ENCODE measurements at regions not wholly inside any gene's neighbourhood (a gene's known extent, or its start where the extent isn't known, plus 50 kb on each side); places are given as distances from the start of the nearest gene placed in this dataset.

DNA sequence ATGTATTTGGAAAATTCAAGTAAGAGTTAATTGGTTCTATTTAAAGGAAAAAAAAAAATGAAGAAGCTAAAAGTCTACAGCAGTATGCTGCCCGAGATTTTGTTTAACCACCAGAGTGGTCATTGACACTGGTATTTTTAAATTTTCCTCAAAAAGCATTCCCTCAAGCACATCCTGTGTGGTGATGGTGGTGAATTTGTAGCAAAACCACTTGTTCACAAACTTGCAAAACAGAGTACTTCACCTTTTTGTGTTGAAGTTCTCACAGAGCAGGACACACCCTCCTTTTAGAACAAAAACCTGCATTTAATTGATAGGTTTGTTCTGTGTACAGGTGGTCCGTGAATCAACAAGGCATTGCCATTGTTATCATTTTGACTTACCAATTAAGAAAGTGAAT is 374.2 kb downstream of the EFNA5 start:
- Histone ChIP-seq H3K4me1 (ENCODE audit: control insufficient read depth, extremely low read depth, insufficient read depth, low read length) (no peaks in the 10 kb centered on the region), H4K20me1 (ENCODE audit: control insufficient read depth, extremely low read depth, insufficient read depth, low read length) (no peaks in the 10 kb centered on the region), H3K79me2 (ENCODE audit: control insufficient read depth, insufficient read depth, low read length) (no peaks in the 10 kb centered on the region), H3K9ac (ENCODE audit: control insufficient read depth, extremely low read depth, insufficient read depth, low read length) (no peak overlapping the region), H3K27me3 (ENCODE audit: control insufficient read depth, extremely low read depth, insufficient read depth, low read length) (no peaks in the 10 kb centered on the region), H3K9me3 (ENCODE audit: control insufficient read depth, low read depth, low read length) (no peaks in the 10 kb centered on the region), H3K4me3 (ENCODE audit: control insufficient read depth in 2 of 3, extremely low read depth in 1 of 3, insufficient read depth in 2 of 3, low read depth in 1 of 3, low read length in 3 of 3) (no peak overlapping the region), H3K36me3 (ENCODE audit: control insufficient read depth in 2 of 2, extremely low read depth in 1 of 2, insufficient read depth in 2 of 2, low read length in 2 of 2) (no peaks in the 10 kb centered on the region), H2AFZ (ENCODE audit: control insufficient read depth, low read length) (no peak overlapping the region), H3K9me1 (ENCODE audit: control insufficient read depth, extremely low read depth, insufficient read depth, low read length) (no peaks in the 10 kb centered on the region), H3K27ac (ENCODE audit: control insufficient read depth, insufficient read depth, low read length) (no peak overlapping the region), H3K4me2 (ENCODE audit: control insufficient read depth, extremely low read depth, insufficient read depth, low read depth, low read length) (no peak overlapping the region)
- no peak for TF ChIP-seq EZH2 (IDR thresholded peaks at IDR 0.05; ENCODE audit: low read length)
- TF ChIP-seq, protein P1, sequence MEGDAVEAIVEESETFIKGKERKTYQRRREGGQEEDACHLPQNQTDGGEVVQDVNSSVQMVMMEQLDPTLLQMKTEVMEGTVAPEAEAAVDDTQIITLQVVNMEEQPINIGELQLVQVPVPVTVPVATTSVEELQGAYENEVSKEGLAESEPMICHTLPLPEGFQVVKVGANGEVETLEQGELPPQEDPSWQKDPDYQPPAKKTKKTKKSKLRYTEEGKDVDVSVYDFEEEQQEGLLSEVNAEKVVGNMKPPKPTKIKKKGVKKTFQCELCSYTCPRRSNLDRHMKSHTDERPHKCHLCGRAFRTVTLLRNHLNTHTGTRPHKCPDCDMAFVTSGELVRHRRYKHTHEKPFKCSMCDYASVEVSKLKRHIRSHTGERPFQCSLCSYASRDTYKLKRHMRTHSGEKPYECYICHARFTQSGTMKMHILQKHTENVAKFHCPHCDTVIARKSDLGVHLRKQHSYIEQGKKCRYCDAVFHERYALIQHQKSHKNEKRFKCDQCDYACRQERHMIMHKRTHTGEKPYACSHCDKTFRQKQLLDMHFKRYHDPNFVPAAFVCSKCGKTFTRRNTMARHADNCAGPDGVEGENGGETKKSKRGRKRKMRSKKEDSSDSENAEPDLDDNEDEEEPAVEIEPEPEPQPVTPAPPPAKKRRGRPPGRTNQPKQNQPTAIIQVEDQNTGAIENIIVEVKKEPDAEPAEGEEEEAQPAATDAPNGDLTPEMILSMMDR (optimal IDR thresholded peaks at IDR 0.05 in 1 of 3, IDR thresholded peaks at IDR 0.05 in 1 of 3, conservative IDR thresholded peaks at IDR 0.05 in 1 of 3; ENCODE audit: extremely low read depth in 1 of 3, insufficient read depth in 2 of 3, low read length in 3 of 3) = no peak
- dilution Hi-C loops (cut with MboI; ENCODE audit: extremely low pct_ligation_motif_present, low sequenced_read_pairs) = no loop called here
- FAIRE-seq = no peak
- no peak for DNase-seq (ENCODE audit: low read depth, low spot score)

DNA sequence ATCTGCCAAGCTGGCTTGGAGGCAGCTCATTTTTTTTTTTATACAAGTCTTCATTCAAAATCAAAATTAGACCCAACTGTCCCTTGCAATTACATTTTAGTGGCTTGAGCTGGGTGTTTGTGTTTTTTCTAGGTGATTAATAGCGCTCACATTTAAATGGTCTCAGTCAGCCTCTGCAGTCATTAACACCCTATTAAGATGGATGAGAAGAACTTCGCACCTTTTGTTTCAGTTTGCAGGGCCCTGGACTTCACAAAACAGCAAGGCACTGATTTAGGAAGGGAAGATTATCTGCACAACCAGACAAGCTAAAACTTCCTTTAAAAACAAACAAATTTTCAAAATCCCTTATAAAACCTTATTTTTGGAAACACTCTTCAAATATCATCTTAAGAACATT is 374.8 kb downstream of the EFNA5 start:
- Histone ChIP-seq H4K20me1 (ENCODE audit: control insufficient read depth, extremely low read depth, insufficient read depth, low read length) (no peaks in the 10 kb centered on the region), H3K4me2 (ENCODE audit: control insufficient read depth, extremely low read depth, insufficient read depth, low read depth, low read length) (no peak overlapping the region), H3K9me1 (ENCODE audit: control insufficient read depth, extremely low read depth, insufficient read depth, low read length) (no peaks in the 10 kb centered on the region), H2AFZ (ENCODE audit: control insufficient read depth, low read length) (no peak overlapping the region), H3K27me3 (ENCODE audit: control insufficient read depth, extremely low read depth, insufficient read depth, low read length) (no peaks in the 10 kb centered on the region), H3K4me3 (ENCODE audit: control insufficient read depth in 2 of 3, extremely low read depth in 1 of 3, insufficient read depth in 2 of 3, low read depth in 1 of 3, low read length in 3 of 3) (no peak overlapping the region), H3K27ac (ENCODE audit: control insufficient read depth, insufficient read depth, low read length) (no peak overlapping the region), H3K9me3 (ENCODE audit: control insufficient read depth, low read depth, low read length) (no peaks in the 10 kb centered on the region), H3K36me3 (ENCODE audit: control insufficient read depth in 2 of 2, extremely low read depth in 1 of 2, insufficient read depth in 2 of 2, low read length in 2 of 2) (no peaks in the 10 kb centered on the region), H3K79me2 (ENCODE audit: control insufficient read depth, insufficient read depth, low read length) (no peaks in the 10 kb centered on the region), H3K4me1 (ENCODE audit: control insufficient read depth, extremely low read depth, insufficient read depth, low read length) (no peaks in the 10 kb centered on the region), H3K9ac (ENCODE audit: control insufficient read depth, extremely low read depth, insufficient read depth, low read length) (no peak overlapping the region)
- TF ChIP-seq EZH2 (IDR thresholded peaks at IDR 0.05; ENCODE audit: low read length) = no peak
- TF ChIP-seq, protein P1 (optimal IDR thresholded peaks at IDR 0.05 in 1 of 3, IDR thresholded peaks at IDR 0.05 in 1 of 3, conservative IDR thresholded peaks at IDR 0.05 in 1 of 3; ENCODE audit: extremely low read depth in 1 of 3, insufficient read depth in 2 of 3, low read length in 3 of 3) = no peak
- DNase-seq (ENCODE audit: low read depth, low spot score) = no peak
- dilution Hi-C loops (cut with MboI; ENCODE audit: extremely low pct_ligation_motif_present, low sequenced_read_pairs) = no loop called here
- FAIRE-seq = no peak
